Ishikawa (cell line): ENCODE measurements at regions not wholly inside any gene's neighbourhood (a gene's known extent, or its start where the extent isn't known, plus 50 kb on each side); places are given as distances from the start of the nearest gene placed in this dataset.
A peak's percentile ranks its signal among the peaks of the same experiment; 100 is the strongest.

Experiments
- CEBPB ChIP-seq: IDR thresholded peaks from 2 replicates; pipeline ENCODE4 v1.6.1; 2012
- CREB1 ChIP-seq: IDR thresholded peaks from 2 replicates; pipeline ENCODE4 v1.6.1; 2012; ENCODE audit warnings: low read depth
- EGR1 ChIP-seq: IDR thresholded peaks from 2 replicates; pipeline ENCODE4 v1.6.1; 2012
- FOXM1 ChIP-seq: IDR thresholded peaks from 2 replicates; pipeline ENCODE4 v1.6.1; 2012; ENCODE audit warnings: low read depth, borderline replicate concordance
- NFIC ChIP-seq: IDR thresholded peaks from 2 replicates; pipeline ENCODE4 v1.6.1; 2012
- RAD21 ChIP-seq: IDR thresholded peaks from 2 replicates; pipeline ENCODE4 v1.6.1; 2012; ENCODE audit warnings: low read depth
- TAF1 ChIP-seq: IDR thresholded peaks from 2 replicates; pipeline ENCODE4 v1.6.1; 2012; ENCODE audit warnings: low read depth, mild to moderate bottlenecking
- TCF12 ChIP-seq: IDR thresholded peaks from 2 replicates; pipeline ENCODE4 v1.6.1; 2012; ENCODE audit warnings: low read depth
- USF1 ChIP-seq: IDR thresholded peaks from 2 replicates; pipeline ENCODE4 v1.6.1; 2012
- YY1 ChIP-seq: IDR thresholded peaks from 2 replicates; pipeline ENCODE4 v1.6.1; 2012; ENCODE audit warnings: low read depth
- ZBTB7A ChIP-seq: IDR thresholded peaks from 2 replicates; pipeline ENCODE4 v1.6.1; 2012; ENCODE audit warnings: low read depth
- TF ChIP-seq, protein P1 (sequence below): IDR thresholded peaks from 2 replicates; pipeline ENCODE4 v1.6.1; 2012; ENCODE audit warnings: low read depth, mild to moderate bottlenecking
- TF ChIP-seq, protein P2 (sequence below): IDR thresholded peaks from 2 replicates; pipeline ENCODE4 v1.6.1; 2012

DNA sequence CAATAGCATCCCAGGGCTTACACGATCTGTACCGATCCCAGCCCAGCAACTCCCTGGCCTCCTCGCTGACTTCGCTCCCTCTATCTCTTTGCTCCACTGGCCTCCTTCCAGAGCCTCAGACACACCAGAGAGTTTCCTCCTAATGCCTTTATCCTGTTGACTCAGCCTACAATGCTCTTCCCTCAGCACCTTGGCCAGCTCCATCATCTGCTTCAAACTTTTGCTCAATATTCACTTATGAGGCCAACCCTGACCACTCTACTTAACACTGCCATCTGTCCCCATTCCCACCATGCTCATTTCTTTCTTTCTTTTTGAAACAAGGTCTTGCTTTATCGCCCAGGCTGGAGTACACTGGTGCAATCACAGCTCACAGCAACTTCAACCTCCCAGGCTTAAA, 180.9 kb downstream of the CEP170 start:
- TF ChIP-seq, protein P1, sequence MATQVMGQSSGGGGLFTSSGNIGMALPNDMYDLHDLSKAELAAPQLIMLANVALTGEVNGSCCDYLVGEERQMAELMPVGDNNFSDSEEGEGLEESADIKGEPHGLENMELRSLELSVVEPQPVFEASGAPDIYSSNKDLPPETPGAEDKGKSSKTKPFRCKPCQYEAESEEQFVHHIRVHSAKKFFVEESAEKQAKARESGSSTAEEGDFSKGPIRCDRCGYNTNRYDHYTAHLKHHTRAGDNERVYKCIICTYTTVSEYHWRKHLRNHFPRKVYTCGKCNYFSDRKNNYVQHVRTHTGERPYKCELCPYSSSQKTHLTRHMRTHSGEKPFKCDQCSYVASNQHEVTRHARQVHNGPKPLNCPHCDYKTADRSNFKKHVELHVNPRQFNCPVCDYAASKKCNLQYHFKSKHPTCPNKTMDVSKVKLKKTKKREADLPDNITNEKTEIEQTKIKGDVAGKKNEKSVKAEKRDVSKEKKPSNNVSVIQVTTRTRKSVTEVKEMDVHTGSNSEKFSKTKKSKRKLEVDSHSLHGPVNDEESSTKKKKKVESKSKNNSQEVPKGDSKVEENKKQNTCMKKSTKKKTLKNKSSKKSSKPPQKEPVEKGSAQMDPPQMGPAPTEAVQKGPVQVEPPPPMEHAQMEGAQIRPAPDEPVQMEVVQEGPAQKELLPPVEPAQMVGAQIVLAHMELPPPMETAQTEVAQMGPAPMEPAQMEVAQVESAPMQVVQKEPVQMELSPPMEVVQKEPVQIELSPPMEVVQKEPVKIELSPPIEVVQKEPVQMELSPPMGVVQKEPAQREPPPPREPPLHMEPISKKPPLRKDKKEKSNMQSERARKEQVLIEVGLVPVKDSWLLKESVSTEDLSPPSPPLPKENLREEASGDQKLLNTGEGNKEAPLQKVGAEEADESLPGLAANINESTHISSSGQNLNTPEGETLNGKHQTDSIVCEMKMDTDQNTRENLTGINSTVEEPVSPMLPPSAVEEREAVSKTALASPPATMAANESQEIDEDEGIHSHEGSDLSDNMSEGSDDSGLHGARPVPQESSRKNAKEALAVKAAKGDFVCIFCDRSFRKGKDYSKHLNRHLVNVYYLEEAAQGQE, result peak; percentile 67

DNA sequence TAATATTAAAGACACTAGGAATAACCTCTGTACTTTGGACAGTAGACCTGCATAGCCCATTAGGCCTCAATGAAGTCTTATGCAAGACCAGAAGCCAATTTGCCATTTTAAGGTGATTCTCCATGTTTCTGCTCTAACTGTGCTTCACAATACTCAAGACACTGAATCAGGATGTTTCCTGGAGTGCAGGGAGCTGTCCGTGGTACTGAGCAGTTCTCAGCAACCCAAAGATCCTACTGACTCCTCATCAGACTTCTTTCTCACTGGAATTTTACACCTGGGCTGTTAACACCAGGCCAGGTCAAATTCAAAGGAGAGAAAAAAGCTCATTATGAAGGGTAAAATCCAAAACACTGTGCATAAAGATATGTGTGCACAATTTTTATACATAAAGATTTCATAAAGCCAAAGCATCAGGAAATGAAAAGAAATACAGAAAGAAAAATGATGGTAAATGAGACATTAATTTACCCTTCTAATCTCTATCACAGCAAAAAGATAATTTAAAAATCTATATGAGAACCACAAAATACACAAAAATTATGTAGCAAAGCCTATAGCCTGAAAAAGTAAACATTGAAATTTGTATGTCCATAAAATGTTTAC, 235.9 kb downstream of the CEP170 start:
- TF ChIP-seq, protein P1, result peak; percentile 63

- no peak for TF ChIP-seq TCF12
- no peak for TF ChIP-seq NFIC
- no peak for TF ChIP-seq EGR1
- no peak for TF ChIP-seq ZBTB7A
- TF ChIP-seq, protein P2, sequence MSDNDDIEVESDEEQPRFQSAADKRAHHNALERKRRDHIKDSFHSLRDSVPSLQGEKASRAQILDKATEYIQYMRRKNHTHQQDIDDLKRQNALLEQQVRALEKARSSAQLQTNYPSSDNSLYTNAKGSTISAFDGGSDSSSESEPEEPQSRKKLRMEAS, result no peak
- TF ChIP-seq RAD21, result no peak
- no peak for TF ChIP-seq CREB1
- TF ChIP-seq YY1, result no peak
- TF ChIP-seq, protein P1, result no peak
- no peak for TF ChIP-seq FOXM1
- no peak for TF ChIP-seq USF1
- no peak for TF ChIP-seq CEBPB
- TF ChIP-seq TAF1, result no peak
These were observed 288.2 kb downstream of the CEP170 start for GRCh38 chr1:242966892-242967291.

DNA sequence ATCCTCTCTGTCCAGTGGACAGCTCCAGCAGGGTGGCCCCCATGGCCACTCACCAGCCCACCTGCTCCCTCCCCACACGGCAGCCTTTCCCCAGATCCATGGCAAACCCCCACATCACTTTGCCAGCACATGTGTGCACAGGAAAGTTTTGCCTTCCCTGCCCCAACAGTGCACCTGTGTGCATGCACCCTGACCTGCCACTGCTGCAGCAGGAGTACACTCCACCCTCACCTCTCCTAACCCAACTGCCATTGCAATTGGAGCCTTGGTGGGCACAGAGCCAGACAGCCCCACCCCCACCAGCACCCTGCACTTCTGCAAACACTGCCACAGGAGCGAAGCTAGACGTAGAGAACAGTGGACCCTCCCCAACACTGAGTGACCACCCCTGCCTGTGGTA, 308.9 kb downstream of the CEP170 start:
- TF ChIP-seq TAF1, result no peak

DNA sequence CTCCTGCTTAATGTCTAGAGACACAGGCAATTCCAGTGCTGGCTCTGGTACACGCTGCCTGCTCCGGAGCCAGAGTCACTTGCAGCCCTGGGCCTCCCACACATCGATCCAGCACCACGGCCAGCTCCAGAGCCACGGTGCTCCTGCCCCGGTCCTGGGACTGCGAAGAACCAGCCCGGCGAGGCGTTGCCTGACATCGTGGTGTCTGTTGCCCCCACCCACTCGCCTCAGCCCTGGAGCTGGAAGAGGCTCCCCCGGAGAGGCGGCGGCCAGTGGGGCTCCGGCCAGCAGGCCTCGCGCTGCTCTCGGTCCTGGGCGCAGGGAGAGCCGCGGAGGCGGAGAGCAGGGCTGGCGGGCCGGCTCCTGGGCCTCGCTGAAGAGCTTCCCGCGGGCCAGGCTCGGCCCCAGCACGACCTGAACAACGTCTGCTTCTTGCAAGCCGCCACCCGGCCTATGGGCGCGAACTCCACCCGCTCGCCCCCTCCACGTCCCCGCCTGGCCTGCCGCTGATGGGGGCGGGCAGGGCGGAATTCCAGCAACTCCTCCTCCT, 364.8 kb downstream of the CEP170 start:
- TF ChIP-seq TAF1, result no peak
- TF ChIP-seq CEBPB, result no peak
- TF ChIP-seq NFIC, result no peak
- TF ChIP-seq, protein P1, result peak; percentile 79
- TF ChIP-seq ZBTB7A, result no peak

- TF ChIP-seq NFIC, result no peak
These were observed 361.6 kb upstream of the PLD5 start for GRCh38 chr1:242886137-242886536.
